GM12878 (cell line): ENCODE measurements at regions not wholly inside any gene's neighbourhood (a gene's known extent, or its start where the extent isn't known, plus 50 kb on each side); places are given as distances from the start of the nearest gene placed in this dataset.

Experiments used
- CTCF ChIP-seq, 3 experiments: IDR thresholded peaks in 2 of 3; conservative IDR thresholded peaks in 1 of 3; 2 replicates each; pipeline ENCODE4 v1.5.1; 2011; ENCODE audit warnings: low read depth in 3 of 3, low read length in 3 of 3, mild to moderate bottlenecking in 3 of 3, control low read depth in 2 of 3, moderate library complexity in 2 of 3, inconsistent platforms in 1 of 3, mixed read lengths in 1 of 3; ENCODE audit not compliant: control insufficient read depth in 2 of 3, insufficient read depth in 1 of 3; ENCODE audit errors: extremely low read depth in 1 of 3
- JUND ChIP-seq: IDR thresholded peaks from 2 replicates; pipeline ENCODE4 v1.6.1; 2012; ENCODE audit warnings: low read depth, mild to moderate bottlenecking, low read length, improper control_type of control experiment, moderate library complexity
- MAX ChIP-seq: IDR thresholded peaks from 2 replicates; pipeline ENCODE4 v1.6.1; 2012; ENCODE audit warnings: low read depth, low read length, improper control_type of control experiment
- POLR2A ChIP-seq: IDR thresholded peaks from 2 replicates; pipeline ENCODE4 v1.6.1; 2011; ENCODE audit warnings: low read depth, mild to moderate bottlenecking, low read length
- USF2 ChIP-seq: IDR thresholded peaks from 2 replicates; pipeline ENCODE4 v1.6.1; 2011; ENCODE audit warnings: low read depth, low read length, improper control_type of control experiment, borderline replicate concordance

GRCh38 chr12:71250166-71250565, 92.4 kb upstream of the TSPAN8 start:
- no peak for TF ChIP-seq CTCF (IDR thresholded peaks at IDR 0.05 in 2 of 3, conservative IDR thresholded peaks at IDR 0.05 in 1 of 3; ENCODE audit: control insufficient read depth in 2 of 3, extremely low read depth in 1 of 3, insufficient read depth in 1 of 3, low read depth in 3 of 3, low read length in 3 of 3)
- TF ChIP-seq USF2 = no peak
- no peak for TF ChIP-seq MAX
- TF ChIP-seq POLR2A = no peak
- TF ChIP-seq JUND = no peak
